Gastroesophageal sphincter (tissue), 3 donors: ENCODE measurements at regions not wholly inside any gene's neighbourhood (a gene's known extent, or its start where the extent isn't known, plus 50 kb on each side); places are given as distances from the start of the nearest gene placed in this dataset.

Experiments used
- CTCF ChIP-seq, 4 experiments: fragments of 200-600 bp in 2 of 4; fragments of 450-650 bp in 2 of 4; sonication (generic) in 1 of 4; IDR thresholded peaks; one replicate each; pipeline ENCODE4 v1.5.1; 2017 to 2019; ENCODE audit warnings: antibody characterized with exemption in 4 of 4, mild to moderate bottlenecking in 2 of 4, moderate library complexity in 2 of 4
- POLR2A ChIP-seq, 2 donors: fragments of 450-650 bp; IDR thresholded peaks; one replicate each; pipeline ENCODE4 v1.6.1; 2017; ENCODE audit warnings: antibody characterized with exemption in 2 of 2, mild to moderate bottlenecking in 2 of 2, moderate library complexity in 1 of 2
- POLR2AphosphoS5 ChIP-seq: sonication (generic); formaldehyde crosslinking; IDR thresholded peaks from one replicate; pipeline ENCODE4 v1.6.1; 2017; ENCODE audit warnings: antibody characterized with exemption

- TF ChIP-seq POLR2A (IDR thresholded peaks at IDR 0.05) (no peak), CTCF (IDR thresholded peaks at IDR 0.05) (no peak), POLR2AphosphoS5 (no peak)
These were observed 251.8 kb upstream of the KIRREL3 start for GRCh38 chr11:127252321-127252720.
